ENCODE measurements at regions not wholly inside any gene's neighbourhood (a gene's known extent, or its start where the extent isn't known, plus 50 kb on each side); places are given as distances from the start of the nearest gene placed in this dataset.
"Not testable (repeated sequence)": the region's sequence is repeated elsewhere in the genome, so short reads cannot be mapped to it uniquely, and the experiment has no call there.

DNA sequence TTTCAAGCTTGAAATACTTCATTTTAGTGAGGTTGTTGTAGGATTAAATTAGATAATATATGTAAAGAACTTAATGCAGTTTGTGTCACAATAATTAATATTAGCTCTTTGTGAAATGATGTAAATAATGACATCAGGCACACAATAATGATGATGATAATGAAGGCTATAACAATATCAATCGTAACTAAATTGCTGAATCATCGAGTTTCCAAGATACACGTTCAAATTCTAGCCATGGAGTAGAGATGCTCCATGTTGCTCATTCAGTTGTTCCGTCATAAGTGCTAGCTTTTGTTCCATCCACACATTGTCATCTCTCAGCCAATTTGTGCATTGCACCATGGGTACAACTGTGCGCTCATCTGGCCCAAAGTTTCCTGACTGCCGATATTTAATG is 83.1 kb downstream of the CPXCR1 start:
- no peaks in the 10 kb centered on the region for H3K27me3 ChIP-seq (ENCODE audit: control insufficient read depth, insufficient read depth, low read length)
- intact Hi-C loops (cut with micrococcal nuclease): no loop called here
- H3K4me3 ChIP-seq (ENCODE audit: insufficient read depth, low read depth, low read length): no peak overlapping the region
- DNase-seq (no peak), ATAC-seq (ENCODE audit: low read depth) (no peak)
- H3K9me3 ChIP-seq (ENCODE audit: control insufficient read depth, insufficient read depth, low read length): no peaks in the 10 kb centered on the region
- TF ChIP-seq MAFK (IDR thresholded peaks at IDR 0.05; ENCODE audit: low read depth, low read length) (peak; percentile 90), CEBPB (IDR thresholded peaks at IDR 0.05; ENCODE audit: low read depth, low read length) (no peak)
- no peak overlapping the region for H3K4ac ChIP-seq (ENCODE audit: low read depth, low read length)
- no peaks in the 10 kb centered on the region for H3K4me1 ChIP-seq (ENCODE audit: control insufficient read depth, insufficient read depth, low read length)
- no peaks in the 10 kb centered on the region for H3K9me1 ChIP-seq (ENCODE audit: insufficient read depth, low read length)
- no peak overlapping the region for H2AK9ac ChIP-seq (replicated peaks; ENCODE audit: low read depth, low read length, poor library complexity)
- no peak overlapping the region for H4K8ac ChIP-seq (ENCODE audit: low read depth in 2 of 2, low read length in 2 of 2)
- ChIA-PET CTCF (no interaction called here), POLR2A (ENCODE audit: unreplicated experiment) (no interaction called here)
- H2BK120ac ChIP-seq (ENCODE audit: low read depth, low read length): no peak overlapping the region
- H2AK5ac ChIP-seq (ENCODE audit: low read depth, low read length): no peak overlapping the region
- no peak overlapping the region for H3K56ac ChIP-seq (ENCODE audit: extremely low read depth, insufficient read depth, low read length)
- no CpG with 5 or more reads among the region's 6 CpGs for WGBS, 2 experiments (ENCODE audit: extremely low coverage in 2 of 2, insufficient read length in 1 of 2)
- H3K14ac ChIP-seq (replicated peaks; ENCODE audit: low read depth, low read length): no peak overlapping the region
- no TSS peak for BruUV-seq (replicated peaks)
- H3K27ac ChIP-seq (ENCODE audit: insufficient read depth, low read length): no peak overlapping the region
- no peaks in the 10 kb centered on the region for H3K36me3 ChIP-seq (ENCODE audit: control insufficient read depth, insufficient read depth, low read length)
- dilution Hi-C loops (cut with HindIII; ENCODE audit: low sequenced_read_pairs, unreplicated experiment): no loop called here
- no peak overlapping the region for H2BK5ac ChIP-seq (ENCODE audit: low read depth, low read length, poor library complexity, severe bottlenecking)
- no peak overlapping the region for H3K18ac ChIP-seq (ENCODE audit: low read depth, low read length)
- H4K5ac ChIP-seq (ENCODE audit: low read depth, low read length): no peak overlapping the region
- no peak overlapping the region for H2BK15ac ChIP-seq (ENCODE audit: low read depth, low read length)
- in situ Hi-C loops (cut with MboI; ENCODE audit: low sequenced_read_pairs): no loop called here
- H4K91ac ChIP-seq (ENCODE audit: insufficient read depth, low read depth, low read length): no peak overlapping the region
- no peak overlapping the region for H3K9ac ChIP-seq (ENCODE audit: low read depth, low read length)
- H2BK20ac ChIP-seq (ENCODE audit: low read depth, low read length): no peak overlapping the region
- no peaks in the 10 kb centered on the region for H3K79me1 ChIP-seq (ENCODE audit: low read depth in 1 of 2, low read length in 2 of 2)
- no peak overlapping the region for H3K4me2 ChIP-seq (ENCODE audit: low read depth, low read length)
- H3K23ac ChIP-seq (ENCODE audit: low read depth, low read length): no peak overlapping the region
- H4K20me1 ChIP-seq (ENCODE audit: insufficient read depth, low read length): no peaks in the 10 kb centered on the region
- no peak overlapping the region for H2AFZ ChIP-seq (replicated peaks; ENCODE audit: low read length, poor library complexity)

DNA sequence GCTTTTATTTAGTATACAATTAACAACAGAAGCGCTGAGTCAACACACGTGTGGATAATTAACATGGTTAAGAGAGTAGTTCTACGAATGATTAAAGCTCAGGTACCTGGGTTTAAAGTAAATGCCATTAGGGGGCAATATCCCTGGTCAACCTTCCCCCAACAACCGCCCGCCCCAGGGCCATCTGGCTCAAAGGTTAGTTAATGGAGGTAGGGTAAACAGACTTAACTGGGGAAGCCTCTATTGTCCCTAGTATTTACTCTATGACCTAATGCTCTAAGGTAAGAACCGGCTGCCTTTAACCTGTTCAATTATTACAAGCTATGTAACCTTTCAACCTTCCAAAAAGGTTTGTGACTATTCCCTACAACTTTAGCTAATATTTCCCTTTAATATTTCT is 90.7 kb downstream of the CPXCR1 start:
- WGBS, 2 experiments (ENCODE audit: extremely low coverage in 2 of 2, insufficient read length in 1 of 2): 67% methylated on average over 1 of the region's 6 CpGs; no CpG with 5 or more reads in 1 of the 2 experiments
- in situ Hi-C loops (cut with MboI; ENCODE audit: low sequenced_read_pairs): not testable (repeated sequence)

More for the DNA sequence above, 90.7 kb downstream of the CPXCR1 start:
- H3K27me3 ChIP-seq (ENCODE audit: control insufficient read depth, insufficient read depth, low read length); ATAC-seq (ENCODE audit: low read depth); H3K56ac ChIP-seq (ENCODE audit: extremely low read depth, insufficient read depth, low read length); H2AK5ac ChIP-seq (ENCODE audit: low read depth, low read length); intact Hi-C loops (cut with micrococcal nuclease); H4K8ac ChIP-seq (ENCODE audit: low read depth in 2 of 2, low read length in 2 of 2); DNase-seq; H2BK20ac ChIP-seq (ENCODE audit: low read depth, low read length); H2BK5ac ChIP-seq (ENCODE audit: low read depth, low read length, poor library complexity, severe bottlenecking); dilution Hi-C loops (cut with HindIII; ENCODE audit: low sequenced_read_pairs, unreplicated experiment); H3K9me3 ChIP-seq (ENCODE audit: control insufficient read depth, insufficient read depth, low read length); H3K36me3 ChIP-seq (ENCODE audit: control insufficient read depth, insufficient read depth, low read length); H2AFZ ChIP-seq (replicated peaks; ENCODE audit: low read length, poor library complexity); H3K4me1 ChIP-seq (ENCODE audit: control insufficient read depth, insufficient read depth, low read length); H3K9ac ChIP-seq (ENCODE audit: low read depth, low read length); H3K79me1 ChIP-seq (ENCODE audit: low read depth in 1 of 2, low read length in 2 of 2); H3K27ac ChIP-seq (ENCODE audit: insufficient read depth, low read length); POLR2A ChIA-PET (ENCODE audit: unreplicated experiment); H3K18ac ChIP-seq (ENCODE audit: low read depth, low read length); H4K91ac ChIP-seq (ENCODE audit: insufficient read depth, low read depth, low read length); H3K23ac ChIP-seq (ENCODE audit: low read depth, low read length); H2BK120ac ChIP-seq (ENCODE audit: low read depth, low read length); H4K5ac ChIP-seq (ENCODE audit: low read depth, low read length); H3K14ac ChIP-seq (replicated peaks; ENCODE audit: low read depth, low read length); H3K9me1 ChIP-seq (ENCODE audit: insufficient read depth, low read length); H3K4ac ChIP-seq (ENCODE audit: low read depth, low read length); CTCF ChIA-PET; H2BK15ac ChIP-seq (ENCODE audit: low read depth, low read length); BruUV-seq (replicated peaks); H4K20me1 ChIP-seq (ENCODE audit: insufficient read depth, low read length); H2AK9ac ChIP-seq (replicated peaks; ENCODE audit: low read depth, low read length, poor library complexity); H3K4me3 ChIP-seq (ENCODE audit: insufficient read depth, low read depth, low read length); H3K4me2 ChIP-seq (ENCODE audit: low read depth, low read length): not testable (repeated sequence)
